Stomach (tissue), 8 donors: ENCODE measurements at regions not wholly inside any gene's neighbourhood (a gene's known extent, or its start where the extent isn't known, plus 50 kb on each side); places are given as distances from the start of the nearest gene placed in this dataset.

ENCODE experiments used
- DNase-seq, 2 donors: peaks; one replicate each; pipeline versions ENCODE4 v3.0.0 to v3.0.0-alpha.2; 2013 to 2019
- H3K27ac ChIP-seq, 5 donors: fragments of 200-600 bp in 4 of 5; sonication (generic) in 4 of 5; one replicate each; pipeline ENCODE4 v1.5.1; 2013 to 2019; ENCODE audit warnings: mild to moderate bottlenecking in 1 of 5, moderate library complexity in 1 of 5
- H3K27me3 ChIP-seq, 3 donors: fragments of 200-600 bp; sonication (generic); one replicate each; pipeline ENCODE4 v1.5.1; 2017 to 2019; ENCODE audit warnings: mixed run types in 1 of 3
- H3K36me3 ChIP-seq, 4 donors: fragments of 200-600 bp; sonication (generic); 1 replicate in 3 of 4; 2 replicates in 1 of 4; pipeline ENCODE4 v1.5.1; 2016 to 2019
- H3K4me1 ChIP-seq, 4 donors: fragments of 200-600 bp; sonication (generic); one replicate each; pipeline ENCODE4 v1.5.1; 2016 to 2019
- H3K4me3 ChIP-seq, 4 donors: fragments of 200-600 bp; sonication (generic) in 3 of 4; one replicate each; pipeline ENCODE4 v1.5.1; 2016 to 2019; ENCODE audit warnings: mild to moderate bottlenecking in 1 of 4
- H3K9me3 ChIP-seq, 4 donors: fragments of 200-600 bp; sonication (generic); one replicate each; pipeline ENCODE4 v1.5.1; 2016 to 2019
- EP300 ChIP-seq: sonication (generic); formaldehyde crosslinking; IDR thresholded peaks from one replicate; pipeline ENCODE4 v1.6.1; 2017; ENCODE audit warnings: antibody characterized with exemption
- POLR2A ChIP-seq, 4 donors: fragments of 450-650 bp; IDR thresholded peaks; one replicate each; pipeline ENCODE4 v1.6.1; 2016; ENCODE audit warnings: antibody characterized with exemption in 4 of 4, control low read depth in 2 of 4, mild to moderate bottlenecking in 1 of 4, moderate library complexity in 1 of 4
- POLR2AphosphoS5 ChIP-seq, 3 donors: sonication (generic); formaldehyde crosslinking; IDR thresholded peaks; one replicate each; pipeline ENCODE4 v1.6.1; 2016; ENCODE audit warnings: antibody characterized with exemption in 3 of 3
- WGBS, 5 donors: extraction: QIAGEN DNeasy Blood & Tissue Kit in 3 of 5; methylation state at CpG; one replicate each; pipeline versions ENCODE4 v1.1.5 to v1.1.7; 2013 to 2018; 5-methylcytosine and 5-hydroxymethylcytosine counted together
- intact Hi-C: fragments of 100-400 bp; cut with DNase I; formaldehyde crosslinking; loops from one replicate; pipeline ENCODE4 v1.15.1; 2023; ENCODE audit warnings: low total_unique reads
- TF ChIP-seq, protein P1 (sequence below), 7 experiments: fragments of 450-650 bp in 4 of 7; fragments of 200-600 bp in 3 of 7; sonication (generic) in 3 of 7; IDR thresholded peaks; one replicate each; pipeline ENCODE4 v1.5.1; 2016 to 2019; ENCODE audit warnings: antibody characterized with exemption in 7 of 7, control low read depth in 2 of 7, mild to moderate bottlenecking in 1 of 7
- donor health status: healthy with polysubstance abuse.
- donor health status: Bipolar disorder and iron deficiency.
- donor health status: healthy.

GRCh38 chr2:82494739-82495138 lies 1964.3 kb downstream of the SUCLG1 start:
- H3K36me3 ChIP-seq = no peaks in the 10 kb centered on the region
- TF ChIP-seq EP300 = no peak
- TF ChIP-seq POLR2AphosphoS5 (IDR thresholded peaks at IDR 0.05) = no peak
- TF ChIP-seq, protein P1, sequence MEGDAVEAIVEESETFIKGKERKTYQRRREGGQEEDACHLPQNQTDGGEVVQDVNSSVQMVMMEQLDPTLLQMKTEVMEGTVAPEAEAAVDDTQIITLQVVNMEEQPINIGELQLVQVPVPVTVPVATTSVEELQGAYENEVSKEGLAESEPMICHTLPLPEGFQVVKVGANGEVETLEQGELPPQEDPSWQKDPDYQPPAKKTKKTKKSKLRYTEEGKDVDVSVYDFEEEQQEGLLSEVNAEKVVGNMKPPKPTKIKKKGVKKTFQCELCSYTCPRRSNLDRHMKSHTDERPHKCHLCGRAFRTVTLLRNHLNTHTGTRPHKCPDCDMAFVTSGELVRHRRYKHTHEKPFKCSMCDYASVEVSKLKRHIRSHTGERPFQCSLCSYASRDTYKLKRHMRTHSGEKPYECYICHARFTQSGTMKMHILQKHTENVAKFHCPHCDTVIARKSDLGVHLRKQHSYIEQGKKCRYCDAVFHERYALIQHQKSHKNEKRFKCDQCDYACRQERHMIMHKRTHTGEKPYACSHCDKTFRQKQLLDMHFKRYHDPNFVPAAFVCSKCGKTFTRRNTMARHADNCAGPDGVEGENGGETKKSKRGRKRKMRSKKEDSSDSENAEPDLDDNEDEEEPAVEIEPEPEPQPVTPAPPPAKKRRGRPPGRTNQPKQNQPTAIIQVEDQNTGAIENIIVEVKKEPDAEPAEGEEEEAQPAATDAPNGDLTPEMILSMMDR (IDR thresholded peaks at IDR 0.05) = no peak
- TF ChIP-seq POLR2A (IDR thresholded peaks at IDR 0.05) = no peak
- no peak overlapping the region for H3K4me3 ChIP-seq
- DNase-seq = peak in 1 of 2 donors; percentile 9
- no peaks in the 10 kb centered on the region for H3K4me1 ChIP-seq
- H3K9me3 ChIP-seq = peaks cover 0 to 3% (median 0%) of the 10 kb centered on the region in 4 donors
- intact Hi-C loops = no loop called here
- no peak overlapping the region for H3K27ac ChIP-seq
- no peaks in the 10 kb centered on the region for H3K27me3 ChIP-seq
- 52 to 72% (median 63%) methylated on average over 5 of the region's 5 CpGs for WGBS, 5 donors

DNA sequence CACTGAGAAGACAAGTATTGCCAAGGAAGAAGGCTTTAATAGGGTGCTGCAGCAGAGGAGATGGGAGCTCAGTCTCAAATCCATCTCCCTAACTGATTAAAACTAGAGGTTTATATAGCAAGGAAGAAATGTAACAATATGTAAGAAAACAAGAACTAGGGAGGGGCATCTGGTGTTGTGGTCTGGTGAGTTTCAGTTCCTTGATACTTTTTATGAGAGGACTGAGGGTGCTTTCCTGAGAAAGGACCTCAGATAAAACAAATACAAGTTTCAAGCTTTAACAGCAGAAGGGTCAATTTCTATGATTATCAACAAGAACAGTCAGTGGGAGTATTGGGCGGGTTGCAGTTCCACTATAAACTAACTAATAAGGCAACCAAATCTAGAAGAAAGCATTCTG lies 1967.5 kb downstream of the SUCLG1 start:
- H3K9me3 ChIP-seq = peaks cover 0 to 3% (median 0%) of the 10 kb centered on the region in 4 donors
- H3K4me1 ChIP-seq = peaks cover 0 to 7% (median 0%) of the 10 kb centered on the region in 4 donors
- DNase-seq = no peak
- TF ChIP-seq, protein P1 (IDR thresholded peaks at IDR 0.05) = no peak
- TF ChIP-seq POLR2A (IDR thresholded peaks at IDR 0.05) (no peak), EP300 (no peak), POLR2AphosphoS5 (IDR thresholded peaks at IDR 0.05) (no peak)
- no peaks in the 10 kb centered on the region for H3K27me3 ChIP-seq
- H3K27ac ChIP-seq = no peak overlapping the region
- H3K36me3 ChIP-seq = no peaks in the 10 kb centered on the region
- intact Hi-C loops = no loop called here
- H3K4me3 ChIP-seq = no peak overlapping the region
- WGBS, 5 donors = 88 to 96% (median 90%) methylated on average over 1 of the region's 1 CpG

DNA sequence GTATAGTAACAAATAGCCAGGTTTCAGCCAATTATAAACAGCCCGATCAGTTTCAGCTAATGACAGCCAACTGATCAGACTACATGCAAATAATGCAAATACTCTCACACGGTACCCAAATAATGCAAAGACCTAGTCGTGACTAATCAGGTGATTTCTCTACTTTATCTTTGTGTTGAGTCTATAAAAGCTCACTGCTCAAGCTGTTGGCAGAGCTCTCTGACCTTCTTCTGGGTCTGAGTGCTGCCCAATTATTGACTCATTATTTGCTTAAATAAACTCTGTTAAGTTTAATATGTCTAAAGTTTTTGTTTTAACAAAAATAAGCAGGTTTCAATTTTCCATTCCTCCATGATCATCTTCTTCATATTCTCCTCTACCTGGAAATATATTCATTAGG lies 1971.7 kb downstream of the SUCLG1 start:
- WGBS, 5 donors = 34 to 49% (median 46%) methylated on average over 3 of the region's 3 CpGs
- intact Hi-C loops = no loop called here
- H3K27me3 ChIP-seq = no peaks in the 10 kb centered on the region
- no peak overlapping the region for H3K27ac ChIP-seq
- DNase-seq = no peak
- no peaks in the 10 kb centered on the region for H3K36me3 ChIP-seq
- H3K9me3 ChIP-seq = peaks cover 0 to 3% (median 0%) of the 10 kb centered on the region in 4 donors
- TF ChIP-seq, protein P1 (IDR thresholded peaks at IDR 0.05) = no peak
- TF ChIP-seq EP300 (no peak), POLR2A (IDR thresholded peaks at IDR 0.05) (no peak), POLR2AphosphoS5 (IDR thresholded peaks at IDR 0.05) (no peak)
- peaks cover 0 to 7% (median 0%) of the 10 kb centered on the region in 4 donors for H3K4me1 ChIP-seq
- H3K4me3 ChIP-seq = no peak overlapping the region

DNA sequence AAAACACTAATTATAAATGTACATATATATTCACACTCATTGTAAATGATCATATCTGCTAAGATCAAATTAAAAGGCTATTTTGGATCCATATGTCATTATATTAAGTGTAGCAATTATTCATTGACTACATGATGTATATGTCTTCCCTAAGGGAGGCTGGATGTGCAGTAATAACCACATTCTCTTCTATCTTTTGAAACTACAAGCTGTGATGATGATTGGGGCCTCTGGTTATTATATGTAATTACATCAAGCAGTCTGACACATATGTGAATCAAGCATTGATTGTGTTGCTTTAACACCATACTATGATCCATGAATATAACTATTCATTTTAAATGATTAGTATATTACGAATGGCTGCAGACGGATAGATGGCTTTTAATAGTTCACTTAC lies 1973.4 kb downstream of the SUCLG1 start:
- H3K4me1 ChIP-seq = peaks cover 0 to 7% (median 0%) of the 10 kb centered on the region in 4 donors
- H3K27me3 ChIP-seq = no peaks in the 10 kb centered on the region
- H3K36me3 ChIP-seq = no peaks in the 10 kb centered on the region
- H3K9me3 ChIP-seq = peaks cover 0 to 3% (median 0%) of the 10 kb centered on the region in 4 donors
- intact Hi-C loops = no loop called here
- H3K27ac ChIP-seq = no peak overlapping the region
- DNase-seq = no peak
- H3K4me3 ChIP-seq = no peak overlapping the region
- TF ChIP-seq EP300 (no peak), POLR2AphosphoS5 (IDR thresholded peaks at IDR 0.05) (no peak), POLR2A (IDR thresholded peaks at IDR 0.05) (no peak)
- TF ChIP-seq, protein P1 (IDR thresholded peaks at IDR 0.05) = no peak
- 86 to 99% (median 94%) methylated on average over 2 of the region's 2 CpGs for WGBS, 5 donors
